Parathyroid adenoma (tissue), 2 donors: ENCODE measurements at regions not wholly inside any gene's neighbourhood (a gene's known extent, or its start where the extent isn't known, plus 50 kb on each side); places are given as distances from the start of the nearest gene placed in this dataset.

Experiments used
- H2AFZ ChIP-seq: fragments of 300-600 bp; sonication (generic); one replicate; pipeline ENCODE4 v1.7.0; 2017; ENCODE audit warnings: antibody characterized with exemption, mild to moderate bottlenecking
- H3K27ac ChIP-seq: fragments of 300-600 bp; sonication (generic); one replicate; pipeline ENCODE4 v1.7.0; 2017
- H3K27me3 ChIP-seq: fragments of 300-600 bp; sonication (generic); one replicate; pipeline ENCODE4 v1.7.0; 2017; ENCODE audit warnings: low read length; ENCODE audit not compliant: control insufficient read depth, insufficient read depth
- H3K36me3 ChIP-seq: fragments of 300-600 bp; sonication (generic); one replicate; pipeline ENCODE4 v1.7.0; 2017; ENCODE audit warnings: low read length; ENCODE audit not compliant: control insufficient read depth, insufficient read depth
- H3K4me1 ChIP-seq: fragments of 300-600 bp; sonication (generic); one replicate; pipeline ENCODE4 v1.7.0; 2017; ENCODE audit warnings: control low read depth
- H3K4me2 ChIP-seq: fragments of 300-600 bp; sonication (generic); one replicate; pipeline ENCODE4 v1.7.0; 2017; ENCODE audit warnings: low read length
- H3K4me3 ChIP-seq: fragments of 300-600 bp; sonication (generic); one replicate; pipeline ENCODE4 v1.7.0; 2017; ENCODE audit warnings: low read depth, low read length
- H3K79me2 ChIP-seq: fragments of 300-600 bp; sonication (generic); one replicate; pipeline ENCODE4 v1.7.0; 2017; ENCODE audit warnings: control low read depth
- H3K9ac ChIP-seq: fragments of 300-600 bp; sonication (generic); one replicate; pipeline ENCODE4 v1.7.0; 2017; ENCODE audit warnings: mild to moderate bottlenecking
- H3K9me3 ChIP-seq: fragments of 300-600 bp; sonication (generic); one replicate; pipeline ENCODE4 v1.7.0; 2017; ENCODE audit warnings: low read length; ENCODE audit not compliant: control insufficient read depth
- CTCF ChIP-seq: fragments of 300-600 bp; sonication (generic); IDR thresholded peaks from one replicate; pipeline ENCODE4 v1.7.0; 2017; ENCODE audit warnings: antibody characterized with exemption, mild to moderate bottlenecking
- donor health status: primary hyperparathyroidism.

GRCh38 chr3:194971965-194972364 is 286.3 kb downstream of the FAM43A start:
- Histone ChIP-seq H3K9ac (no peak overlapping the region), H3K27ac (no peak overlapping the region), H3K4me2 (no peak overlapping the region), H3K9me3 (no peaks in the 10 kb centered on the region), H3K79me2 (no peaks in the 10 kb centered on the region), H3K4me3 (no peak overlapping the region), H3K4me1 (no peaks in the 10 kb centered on the region), H3K36me3 (no peaks in the 10 kb centered on the region), H2AFZ (no peak overlapping the region), H3K27me3 (no peaks in the 10 kb centered on the region)
- no peak for TF ChIP-seq CTCF

- no peak overlapping the region for H3K27ac ChIP-seq
- no peak overlapping the region for H3K9ac ChIP-seq
- H3K36me3 ChIP-seq = no peaks in the 10 kb centered on the region
- TF ChIP-seq CTCF = no peak
- H3K9me3 ChIP-seq = no peaks in the 10 kb centered on the region
- H3K79me2 ChIP-seq = no peaks in the 10 kb centered on the region
- H2AFZ ChIP-seq = no peak overlapping the region
- H3K27me3 ChIP-seq = no peaks in the 10 kb centered on the region
- no peaks in the 10 kb centered on the region for H3K4me1 ChIP-seq
- no peak overlapping the region for H3K4me2 ChIP-seq
- no peak overlapping the region for H3K4me3 ChIP-seq
Observed at GRCh38 chr3:194972641-194973040, 287.0 kb downstream of the FAM43A start.

GRCh38 chr3:194973366-194974000 is 287.8 kb downstream of the FAM43A start:
- H3K4me2 ChIP-seq = no peak overlapping the region
- no peaks in the 10 kb centered on the region for H3K9me3 ChIP-seq
- H3K27ac ChIP-seq = no peak overlapping the region
- H3K27me3 ChIP-seq = no peaks in the 10 kb centered on the region
- no peaks in the 10 kb centered on the region for H3K36me3 ChIP-seq
- H2AFZ ChIP-seq = no peak overlapping the region
- no peaks in the 10 kb centered on the region for H3K4me1 ChIP-seq
- H3K9ac ChIP-seq = no peak overlapping the region
- no peaks in the 10 kb centered on the region for H3K79me2 ChIP-seq
- no peak overlapping the region for H3K4me3 ChIP-seq
- TF ChIP-seq CTCF = no peak

- Histone ChIP-seq H3K27me3 (no peaks in the 10 kb centered on the region), H3K27ac (no peak overlapping the region), H3K79me2 (no peaks in the 10 kb centered on the region), H3K36me3 (no peaks in the 10 kb centered on the region), H3K4me3 (no peak overlapping the region), H3K4me2 (no peak overlapping the region), H2AFZ (no peak overlapping the region), H3K9me3 (no peaks in the 10 kb centered on the region), H3K4me1 (no peaks in the 10 kb centered on the region), H3K9ac (no peak overlapping the region)
- no peak for TF ChIP-seq CTCF
Observed at GRCh38 chr3:194974468-194975135, 288.9 kb downstream of the FAM43A start.

- Histone ChIP-seq H3K27ac (no peak overlapping the region), H3K27me3 (no peaks in the 10 kb centered on the region)
- TF ChIP-seq CTCF = no peak
Observed at GRCh38 chr3:194976049-194976451, 290.4 kb downstream of the FAM43A start.

More at GRCh38 chr3:194976049-194976451, 290.4 kb downstream of the FAM43A start:
- H3K4me1 ChIP-seq = no peaks in the 10 kb centered on the region
- H3K9ac ChIP-seq = no peak overlapping the region
- H2AFZ ChIP-seq = no peak overlapping the region
- H3K4me3 ChIP-seq = no peak overlapping the region
- H3K79me2 ChIP-seq = no peaks in the 10 kb centered on the region
- H3K9me3 ChIP-seq = no peaks in the 10 kb centered on the region
- H3K4me2 ChIP-seq = no peak overlapping the region
- H3K36me3 ChIP-seq = no peaks in the 10 kb centered on the region
